HepG2 (cell line): ENCODE measurements at regions not wholly inside any gene's neighbourhood (a gene's known extent, or its start where the extent isn't known, plus 50 kb on each side); places are given as distances from the start of the nearest gene placed in this dataset.

Experiments used
- ATAC-seq: fragments of 200-7000 bp; cut with Tn5 transposase; 3 replicates; pipeline ENCODE4 v1.9.1; 2020; ENCODE audit warnings: mild to moderate bottlenecking, moderate library complexity
- BruUV-seq: library from RNA; stranded (reverse); fragments of 400-500 nt; replicated peaks from 2 replicates; lab custom pipeline; 2021; lab: Mats Ljungman, UMichigan
- CTCF ChIA-PET: fragments of 300-600 bp; formaldehyde crosslinking; extraction: SDS; loops from one replicate; lab custom pipeline; 2021; ENCODE audit warnings: low total read pairs, inconsistent platforms, low intra/inter-chr PET ratio; lab: Yijun Ruan, JAX
- POLR2A ChIA-PET: fragments of 350-600 bp; sonication (Branson Sonifier 250); formaldehyde crosslinking; loops from one replicate; lab custom pipeline; 2020; ENCODE audit warnings: antibody characterized with exemption, inconsistent platforms; lab: Yijun Ruan, JAX
- DNase-seq: peaks from one replicate; pipeline ENCODE4 v3.0.0-alpha.2; 2015; ENCODE audit warnings: low spot score
- FAIRE-seq: peaks from 3 replicates; lab custom pipeline; 2011; peaks lifted over from hg19 to GRCh38; lab: Jason Lieb, UNC
- H2AFZ ChIP-seq: one replicate; pipeline ENCODE4 v1.6.1; 2011; ENCODE audit warnings: low read length, inconsistent platforms
- H3K27ac ChIP-seq: fragments of 300-600 bp; 3 replicates; pipeline ENCODE4 v1.8.0; 2011; ENCODE audit warnings: mixed run types, mild to moderate bottlenecking, mixed read lengths, low read length, inconsistent platforms; ENCODE audit not compliant: insufficient read depth; ENCODE audit errors: extremely low read length
- H3K27me3 ChIP-seq, 2 experiments: fragments of 200-600 bp in 1 of 2; 2 replicates in 1 of 2; 3 replicates in 1 of 2; pipeline versions ENCODE4 v1.6.0 to v1.8.0; 2011; ENCODE audit warnings: low read length in 2 of 2, mild to moderate bottlenecking in 2 of 2, moderate library complexity in 2 of 2, inconsistent platforms in 1 of 2; ENCODE audit not compliant: insufficient read depth in 2 of 2, control insufficient read depth in 1 of 2
- H3K36me3 ChIP-seq, 2 experiments: fragments of 200-600 bp in 1 of 2; replicated peaks in 1 of 2; 2 replicates in 1 of 2; 3 replicates in 1 of 2; pipeline versions ENCODE4 v1.5.1 to v1.8.0; 2011; ENCODE audit warnings: low read length in 2 of 2, inconsistent platforms in 1 of 2; ENCODE audit not compliant: insufficient read depth in 2 of 2, control insufficient read depth in 1 of 2
- H3K4me1 ChIP-seq: 2 replicates; pipeline ENCODE4 v1.5.1; 2012; ENCODE audit warnings: low read length, inconsistent platforms; ENCODE audit not compliant: insufficient read depth
- H3K4me2 ChIP-seq: 2 replicates; pipeline ENCODE4 v1.6.0; 2011; ENCODE audit warnings: low read depth, low read length, inconsistent platforms
- H3K4me3 ChIP-seq, 3 experiments: fragments of 200-600 bp in 1 of 3; sonication (generic), shearing (Covaris generic) in 1 of 3; replicated peaks in 1 of 3; 2 replicates each; pipeline ENCODE4 v1.5.1; 2011 to 2016; ENCODE audit warnings: low read length in 3 of 3, inconsistent platforms in 2 of 3, low read depth in 2 of 3, mild to moderate bottlenecking in 2 of 3, control low read depth in 1 of 3, mixed read lengths in 1 of 3; ENCODE audit not compliant: insufficient read depth in 1 of 3
- H3K79me2 ChIP-seq: one replicate; pipeline ENCODE4 v1.6.1; 2011; ENCODE audit warnings: low read length, inconsistent platforms; ENCODE audit not compliant: insufficient read depth
- H3K9ac ChIP-seq: 2 replicates; pipeline ENCODE4 v1.6.0; 2011; ENCODE audit warnings: mild to moderate bottlenecking, low read depth, low read length, inconsistent platforms; ENCODE audit not compliant: insufficient read depth
- H3K9me3 ChIP-seq: 2 replicates; pipeline ENCODE4 v1.5.1; 2012; ENCODE audit warnings: mild to moderate bottlenecking, low read length
- H4K20me1 ChIP-seq: 2 replicates; pipeline ENCODE4 v1.6.0; 2011; ENCODE audit warnings: inconsistent platforms, mild to moderate bottlenecking, low read length, moderate library complexity; ENCODE audit not compliant: insufficient read depth
- ATRX ChIP-seq: sonication (generic); formaldehyde crosslinking; IDR thresholded peaks from 2 replicates; pipeline ENCODE4 v1.4.0; 2020; ENCODE audit warnings: missing genetic modification reagents, borderline replicate concordance
- BCL6 ChIP-seq: IDR thresholded peaks from 2 replicates; pipeline ENCODE4 v1.6.1; 2016; ENCODE audit warnings: missing genetic modification reagents, missing compliant biosample characterization
- ERF ChIP-seq: IDR thresholded peaks from 2 replicates; pipeline ENCODE4 v1.6.1; 2018; ENCODE audit warnings: missing biosample characterization, missing genetic modification reagents
- ETV5 ChIP-seq: IDR thresholded peaks from 2 replicates; pipeline ENCODE4 v1.6.1; 2018; ENCODE audit warnings: missing biosample characterization, missing genetic modification reagents, inconsistent platforms, borderline replicate concordance
- HNF1B ChIP-seq: sonication (generic); formaldehyde crosslinking; IDR thresholded peaks from 2 replicates; pipeline ENCODE4 v1.5.1; 2020; ENCODE audit warnings: mild to moderate bottlenecking, moderate library complexity, missing genetic modification reagents
- IKZF1 ChIP-seq: fragments of 450-650 bp; IDR thresholded peaks from 2 replicates; pipeline ENCODE4 v1.7.1; 2016
- KDM2A ChIP-seq: sonication (generic); formaldehyde crosslinking; IDR thresholded peaks from 2 replicates; pipeline ENCODE4 v1.4.0; 2020; ENCODE audit warnings: low read depth, missing genetic modification reagents, borderline replicate concordance
- MXI1 ChIP-seq: IDR thresholded peaks from 3 replicates; pipeline ENCODE4 v1.6.1; 2012; ENCODE audit warnings: low read depth, low read length, inconsistent platforms, borderline replicate concordance
- NR2F6 ChIP-seq, 2 experiments: IDR thresholded peaks; 2 replicates each; pipeline ENCODE4 v1.6.1; 2016; ENCODE audit warnings: antibody characterized with exemption in 1 of 2, mild to moderate bottlenecking in 1 of 2
- SSRP1 ChIP-seq: IDR thresholded peaks from 2 replicates; pipeline ENCODE4 v1.6.1; 2016; ENCODE audit warnings: control low read depth
- WIZ ChIP-seq: sonication (generic); formaldehyde crosslinking; IDR thresholded peaks from 2 replicates; pipeline ENCODE4 v1.5.1; 2020; ENCODE audit warnings: mild to moderate bottlenecking, missing genetic modification reagents
- YEATS4 ChIP-seq: sonication (generic); formaldehyde crosslinking; IDR thresholded peaks from 2 replicates; pipeline ENCODE4 v1.4.0; 2020; ENCODE audit warnings: missing genetic modification reagents, borderline replicate concordance
- ZBTB2 ChIP-seq: sonication (generic); formaldehyde crosslinking; IDR thresholded peaks from 2 replicates; pipeline ENCODE4 v1.8.0; 2022; ENCODE audit warnings: low read depth, missing genetic modification reagents
- ZFP36L2 ChIP-seq: sonication (generic); formaldehyde crosslinking; IDR thresholded peaks from 2 replicates; pipeline ENCODE4 v1.4.0; 2020; ENCODE audit warnings: missing genetic modification reagents
- ZFY ChIP-seq: sonication (generic); formaldehyde crosslinking; IDR thresholded peaks from 2 replicates; pipeline ENCODE4 v1.4.0; 2020; ENCODE audit warnings: missing genetic modification reagents
- ZNF564 ChIP-seq: sonication (generic); formaldehyde crosslinking; IDR thresholded peaks from 2 replicates; pipeline ENCODE4 v1.8.1; 2023; ENCODE audit warnings: mild to moderate bottlenecking, missing genetic modification reagents
- ZNF574 ChIP-seq: sonication (generic); formaldehyde crosslinking; IDR thresholded peaks from 2 replicates; pipeline ENCODE4 v1.4.0; 2020; ENCODE audit warnings: missing genetic modification reagents
- ZNF775 ChIP-seq: sonication (generic); formaldehyde crosslinking; IDR thresholded peaks from 2 replicates; pipeline ENCODE4 v1.4.0; 2020; ENCODE audit warnings: missing genetic modification reagents, mild to moderate bottlenecking, moderate library complexity, borderline replicate concordance
- in situ Hi-C: cut with HindIII; loops from 2 replicates; pipeline ENCODE4 v1.10.0; 2017; ENCODE audit warnings: low pct_unique_long_range_greater_than_20kb; ENCODE audit not compliant: extremely low pct_ligation_motif_present
- intact Hi-C: fragments of 100-400 bp; cut with micrococcal nuclease; formaldehyde crosslinking; loops from one replicate; pipeline ENCODE4 v1.10.0; 2022; ENCODE audit not compliant: unreplicated experiment

- DNase-seq (no peak), FAIRE-seq (no peak), ATAC-seq (no peak)
- Histone ChIP-seq H4K20me1 (no peaks in the 10 kb centered on the region), H3K9me3 (no peaks in the 10 kb centered on the region), H3K4me2 (no peak overlapping the region), H3K9ac (no peak overlapping the region), H3K4me3 (no peak overlapping the region), H2AFZ (no peak overlapping the region), H3K27me3 (no peaks in the 10 kb centered on the region), H3K79me2 (no peaks in the 10 kb centered on the region), H3K4me1 (no peaks in the 10 kb centered on the region), H3K27ac (no peak overlapping the region), H3K36me3 (no peaks in the 10 kb centered on the region)
- intact Hi-C loops (no loop called here), in situ Hi-C loops (no loop called here)
- ChIA-PET CTCF (no interaction called here), POLR2A (no interaction called here)
- TF ChIP-seq ZFY (CRISPR knock-in tag) (no peak), HNF1B (CRISPR knock-in tag) (no peak), BCL6 (CRISPR knock-in tag) (no peak), ATRX (no peak), MXI1 (no peak), ZNF775 (CRISPR knock-in tag) (no peak), ETV5 (CRISPR knock-in tag) (no peak), ZNF574 (CRISPR knock-in tag) (no peak), NR2F6 (IDR thresholded peaks at IDR 0.05) (no peak), NR2F6 (CRISPR knock-in tag; IDR thresholded peaks at IDR 0.05) (no peak), ZFP36L2 (no peak), ZBTB2 (CRISPR knock-in tag) (no peak), SSRP1 (no peak), IKZF1 (no peak), YEATS4 (no peak), KDM2A (CRISPR knock-in tag) (no peak), ERF (CRISPR knock-in tag) (no peak), WIZ (CRISPR knock-in tag) (no peak), ZNF564 (CRISPR knock-in tag) (no peak)
- no TSS peak for BruUV-seq
Observed at GRCh38 chr6:97919631-97920030, 636.6 kb upstream of the MMS22L start.
